HEK293 (cell line): ENCODE measurements at regions not wholly inside any gene's neighbourhood (a gene's known extent, or its start where the extent isn't known, plus 50 kb on each side); places are given as distances from the start of the nearest gene placed in this dataset.

Source experiments
- ZBTB1 ChIP-seq: fragments of 450-650 bp; formaldehyde crosslinking; IDR thresholded peaks from 2 replicates; pipeline ENCODE4 v1.5.1; 2016; ENCODE audit warnings: missing biosample characterization, missing genetic modification characterization
- ZNF530 ChIP-seq: fragments of 450-650 bp; formaldehyde crosslinking; IDR thresholded peaks from 2 replicates; pipeline ENCODE4 v1.5.1; 2016; ENCODE audit warnings: low read depth, missing biosample characterization, missing genetic modification characterization
- ZNF621 ChIP-seq: fragments of 450-650 bp; formaldehyde crosslinking; IDR thresholded peaks from 2 replicates; pipeline ENCODE4 v1.5.1; 2017; ENCODE audit warnings: missing biosample characterization, missing genetic modification characterization
- TF ChIP-seq, protein P1 (sequence below): fragments of 450-650 bp; formaldehyde crosslinking; IDR thresholded peaks from 2 replicates; pipeline ENCODE4 v1.5.1; 2016; ENCODE audit warnings: missing biosample characterization, missing genetic modification characterization

GRCh38 chr7:17689361-17689902 is 250.9 kb downstream of the SNX13 start:
- TF ChIP-seq, protein P1, sequence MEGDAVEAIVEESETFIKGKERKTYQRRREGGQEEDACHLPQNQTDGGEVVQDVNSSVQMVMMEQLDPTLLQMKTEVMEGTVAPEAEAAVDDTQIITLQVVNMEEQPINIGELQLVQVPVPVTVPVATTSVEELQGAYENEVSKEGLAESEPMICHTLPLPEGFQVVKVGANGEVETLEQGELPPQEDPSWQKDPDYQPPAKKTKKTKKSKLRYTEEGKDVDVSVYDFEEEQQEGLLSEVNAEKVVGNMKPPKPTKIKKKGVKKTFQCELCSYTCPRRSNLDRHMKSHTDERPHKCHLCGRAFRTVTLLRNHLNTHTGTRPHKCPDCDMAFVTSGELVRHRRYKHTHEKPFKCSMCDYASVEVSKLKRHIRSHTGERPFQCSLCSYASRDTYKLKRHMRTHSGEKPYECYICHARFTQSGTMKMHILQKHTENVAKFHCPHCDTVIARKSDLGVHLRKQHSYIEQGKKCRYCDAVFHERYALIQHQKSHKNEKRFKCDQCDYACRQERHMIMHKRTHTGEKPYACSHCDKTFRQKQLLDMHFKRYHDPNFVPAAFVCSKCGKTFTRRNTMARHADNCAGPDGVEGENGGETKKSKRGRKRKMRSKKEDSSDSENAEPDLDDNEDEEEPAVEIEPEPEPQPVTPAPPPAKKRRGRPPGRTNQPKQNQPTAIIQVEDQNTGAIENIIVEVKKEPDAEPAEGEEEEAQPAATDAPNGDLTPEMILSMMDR (tag by site-specific recombination) = no peak
- TF ChIP-seq ZBTB1 = no peak
- TF ChIP-seq ZNF621 = no peak
- TF ChIP-seq ZNF530 (tag by site-specific recombination) = no peak
